ENCODE measurements at regions not wholly inside any gene's neighbourhood (a gene's known extent, or its start where the extent isn't known, plus 50 kb on each side); places are given as distances from the start of the nearest gene placed in this dataset.

GRCh38 chr4:11151500-11151899 is 277.2 kb downstream of the HS3ST1 start:
- CTCF ChIA-PET, result interaction anchor here (0.7 kb wide), 1 partner anchor 103 kb away, joined by 3 read pairs; no protein-coding TSS in a partner anchor
- Histone ChIP-seq H3K4me1 (ENCODE audit: control insufficient read depth, insufficient read depth, low read length) (no peaks in the 10 kb centered on the region), H3K27ac (ENCODE audit: extremely low read depth, low read depth, low read length) (no peak overlapping the region), H3K9me3 (ENCODE audit: control insufficient read depth, insufficient read depth, low read depth, low read length) (no peaks in the 10 kb centered on the region), H3K36me3 (ENCODE audit: control insufficient read depth in 2 of 2, insufficient read depth in 1 of 2, low read length in 2 of 2) (no peaks in the 10 kb centered on the region), H3K4me3 (ENCODE audit: low read depth, low read length) (no peak overlapping the region)
- POLR2A ChIA-PET, result no interaction called here
- no peak for TF ChIP-seq ZBTB1 (tag by site-specific recombination; IDR thresholded peaks at IDR 0.05)

GRCh38 chr4:11149612-11150259 is 279.0 kb downstream of the HS3ST1 start:
- TF ChIP-seq ZNF174 (tag by site-specific recombination; IDR thresholded peaks at IDR 0.05) (no peak), OVOL3 (tag by site-specific recombination; IDR thresholded peaks at IDR 0.05) (no peak), ZNF600 (tag by site-specific recombination; IDR thresholded peaks at IDR 0.05) (no peak), ZNF549 (tag by site-specific recombination; IDR thresholded peaks at IDR 0.05) (no peak), ZNF544 (tag by site-specific recombination; IDR thresholded peaks at IDR 0.05) (no peak), ZNF146 (tag by site-specific recombination; IDR thresholded peaks at IDR 0.05) (no peak), ZSCAN23 (tag by site-specific recombination; IDR thresholded peaks at IDR 0.05) (no peak), HOXC10 (CRISPR knock-in tag; IDR thresholded peaks at IDR 0.05) (no peak), ZNF791 (tag by site-specific recombination; IDR thresholded peaks at IDR 0.05) (no peak), ZNF423 (tag by site-specific recombination; IDR thresholded peaks at IDR 0.05) (no peak), BCL11B (tag by site-specific recombination; IDR thresholded peaks at IDR 0.05; ENCODE audit: low read depth) (no peak), ZFHX2 (tag by site-specific recombination; conservative IDR thresholded peaks at IDR 0.05) (no peak), ZNF10 (tag by site-specific recombination; IDR thresholded peaks at IDR 0.05) (no peak), BCL6B (tag by site-specific recombination; IDR thresholded peaks at IDR 0.05) (no peak), ZNF112 (tag by site-specific recombination; IDR thresholded peaks at IDR 0.05) (no peak)
- H3K4me1 ChIP-seq (ENCODE audit: control insufficient read depth, insufficient read depth, low read length), result no peaks in the 10 kb centered on the region
- no peak overlapping the region for H3K4me3 ChIP-seq (ENCODE audit: low read depth, low read length)
- ChIA-PET POLR2A (no interaction called here), CTCF (no interaction called here)
- no peaks in the 10 kb centered on the region for H3K36me3 ChIP-seq (ENCODE audit: control insufficient read depth in 2 of 2, insufficient read depth in 1 of 2, low read length in 2 of 2)
- H3K27ac ChIP-seq (ENCODE audit: extremely low read depth, low read depth, low read length), result no peak overlapping the region
- no peaks in the 10 kb centered on the region for H3K9me3 ChIP-seq (ENCODE audit: control insufficient read depth, insufficient read depth, low read depth, low read length)

GRCh38 chr4:11139871-11140270 is 288.8 kb downstream of the HS3ST1 start:
- POLR2A ChIA-PET, result no interaction called here
- TF ChIP-seq ZNF292 (tag by site-specific recombination; IDR thresholded peaks at IDR 0.05; ENCODE audit: borderline replicate concordance, low read depth) (no peak), TCF7L2 (IDR thresholded peaks at IDR 0.05; ENCODE audit: borderline replicate concordance, low read depth, low read length) (no peak), ZNF184 (tag by site-specific recombination; IDR thresholded peaks at IDR 0.05) (no peak), ZNF670 (tag by site-specific recombination; IDR thresholded peaks at IDR 0.05; ENCODE audit: low read depth) (no peak), ZNF140 (tag by site-specific recombination; IDR thresholded peaks at IDR 0.05) (no peak), ZNF768 (tag by site-specific recombination; IDR thresholded peaks at IDR 0.05) (no peak), REPIN1 (tag by site-specific recombination; IDR thresholded peaks at IDR 0.05; ENCODE audit: low read depth) (no peak), ZNF202 (tag by site-specific recombination; IDR thresholded peaks at IDR 0.05; ENCODE audit: borderline replicate concordance) (no peak), ZFP41 (tag by site-specific recombination; IDR thresholded peaks at IDR 0.05; ENCODE audit: borderline replicate concordance) (no peak)
- no peaks in the 10 kb centered on the region for H3K36me3 ChIP-seq (ENCODE audit: control insufficient read depth in 2 of 2, insufficient read depth in 1 of 2, low read length in 2 of 2)
- H3K9me3 ChIP-seq (ENCODE audit: control insufficient read depth, insufficient read depth, low read depth, low read length), result no peaks in the 10 kb centered on the region
- no peak overlapping the region for H3K27ac ChIP-seq (ENCODE audit: extremely low read depth, low read depth, low read length)
- no peaks in the 10 kb centered on the region for H3K4me1 ChIP-seq (ENCODE audit: control insufficient read depth, insufficient read depth, low read length)
- CTCF ChIA-PET, result no interaction called here
- no peak overlapping the region for H3K4me3 ChIP-seq (ENCODE audit: low read depth, low read length)
